HEK293 (cell line): ENCODE measurements at regions not wholly inside any gene's neighbourhood (a gene's known extent, or its start where the extent isn't known, plus 50 kb on each side); places are given as distances from the start of the nearest gene placed in this dataset.

Experiments
- CTCF ChIA-PET: fragments of 350-600 bp; formaldehyde crosslinking; extraction: SDS; loops from one replicate; lab custom pipeline; 2021; ENCODE audit warnings: antibody characterized with exemption; lab: Yijun Ruan, JAX
- POLR2A ChIA-PET: fragments of 300-600 bp; formaldehyde crosslinking; extraction: SDS; loops from one replicate; lab custom pipeline; 2020; ENCODE audit warnings: antibody characterized with exemption, inconsistent platforms; lab: Yijun Ruan, JAX
- H3K27ac ChIP-seq: fragments of 200-500 bp; sonication (Bioruptor generic); 2 replicates; pipeline ENCODE4 v1.5.1; 2014; ENCODE audit warnings: low read depth, low read length, control low read depth, inconsistent platforms; ENCODE audit errors: extremely low read depth
- H3K36me3 ChIP-seq, 2 experiments: fragments of 200-500 bp in 1 of 2; sonication (Bioruptor generic) in 1 of 2; 1 replicate in 1 of 2; 2 replicates in 1 of 2; pipeline ENCODE4 v1.5.1; 2014 to 2017; ENCODE audit warnings: inconsistent platforms in 2 of 2, low read length in 2 of 2; ENCODE audit not compliant: control insufficient read depth in 2 of 2, insufficient read depth in 1 of 2
- H3K4me1 ChIP-seq: fragments of 200-500 bp; sonication (Bioruptor generic); 2 replicates; pipeline ENCODE4 v1.5.1; 2014; ENCODE audit warnings: mild to moderate bottlenecking, low read length, inconsistent platforms; ENCODE audit not compliant: control insufficient read depth, insufficient read depth
- H3K4me3 ChIP-seq: 2 replicates; pipeline ENCODE4 v1.5.1; 2011; ENCODE audit warnings: low read depth, mild to moderate bottlenecking, control low read depth, low read length, moderate library complexity
- H3K9me3 ChIP-seq: fragments of 200-500 bp; sonication (Bioruptor generic); 2 replicates; pipeline ENCODE4 v1.5.1; 2014; ENCODE audit warnings: low read depth, low read length, inconsistent platforms; ENCODE audit not compliant: control insufficient read depth, insufficient read depth
- FEZF1 ChIP-seq: fragments of 450-650 bp; formaldehyde crosslinking; IDR thresholded peaks from 2 replicates; pipeline ENCODE4 v1.5.1; 2016; ENCODE audit warnings: missing biosample characterization, missing genetic modification characterization
- GLI4 ChIP-seq: fragments of 450-650 bp; formaldehyde crosslinking; IDR thresholded peaks from 2 replicates; pipeline ENCODE4 v1.5.1; 2016; ENCODE audit warnings: missing biosample characterization, missing genetic modification characterization
- SP7 ChIP-seq: fragments of 450-650 bp; formaldehyde crosslinking; IDR thresholded peaks from 2 replicates; pipeline ENCODE4 v1.5.1; 2016; ENCODE audit warnings: missing biosample characterization, missing genetic modification characterization
- ZBTB10 ChIP-seq: fragments of 450-650 bp; formaldehyde crosslinking; IDR thresholded peaks from 2 replicates; pipeline ENCODE4 v1.5.1; 2016; ENCODE audit warnings: missing biosample characterization, missing genetic modification characterization
- ZBTB6 ChIP-seq: fragments of 450-650 bp; formaldehyde crosslinking; IDR thresholded peaks from 2 replicates; pipeline ENCODE4 v1.5.1; 2017; ENCODE audit warnings: missing biosample characterization, missing genetic modification characterization
- ZNF19 ChIP-seq: fragments of 450-650 bp; formaldehyde crosslinking; IDR thresholded peaks from 2 replicates; pipeline ENCODE4; 2016; ENCODE audit warnings: missing biosample characterization, missing genetic modification characterization, low read depth
- ZNF292 ChIP-seq: fragments of 450-650 bp; formaldehyde crosslinking; IDR thresholded peaks from 2 replicates; pipeline ENCODE4 v1.5.1; 2016; ENCODE audit warnings: low read depth, missing biosample characterization, missing genetic modification characterization, borderline replicate concordance
- ZNF37A ChIP-seq: fragments of 450-650 bp; IDR thresholded peaks from 2 replicates; pipeline ENCODE4 v1.5.1; 2018; ENCODE audit warnings: missing biosample characterization, missing genetic modification characterization
- ZNF530 ChIP-seq: fragments of 450-650 bp; formaldehyde crosslinking; IDR thresholded peaks from 2 replicates; pipeline ENCODE4 v1.5.1; 2016; ENCODE audit warnings: low read depth, missing biosample characterization, missing genetic modification characterization
- ZNF596 ChIP-seq: fragments of 450-650 bp; IDR thresholded peaks from 2 replicates; pipeline ENCODE4 v1.5.0; 2018; ENCODE audit warnings: missing biosample characterization, mild to moderate bottlenecking, missing genetic modification characterization, moderate library complexity
- ZNF621 ChIP-seq: fragments of 450-650 bp; formaldehyde crosslinking; IDR thresholded peaks from 2 replicates; pipeline ENCODE4 v1.5.1; 2017; ENCODE audit warnings: missing biosample characterization, missing genetic modification characterization
- ZNF623 ChIP-seq: fragments of 450-650 bp; formaldehyde crosslinking; IDR thresholded peaks from 2 replicates; pipeline ENCODE4 v1.5.1; 2016; ENCODE audit warnings: missing biosample characterization, missing genetic modification characterization
- ZNF626 ChIP-seq: fragments of 450-650 bp; sonication (Bioruptor Pico); formaldehyde crosslinking; IDR thresholded peaks from 2 replicates; pipeline ENCODE4 v1.5.1; 2018; ENCODE audit warnings: missing biosample characterization, missing genetic modification characterization, inconsistent platforms
- ZNF629 ChIP-seq: fragments of 450-650 bp; formaldehyde crosslinking; IDR thresholded peaks from 2 replicates; pipeline ENCODE4 v1.5.1; 2017; ENCODE audit warnings: missing biosample characterization, missing genetic modification characterization
- ZNF76 ChIP-seq: fragments of 450-650 bp; formaldehyde crosslinking; IDR thresholded peaks from 2 replicates; pipeline ENCODE4; 2016; ENCODE audit warnings: low read depth, missing biosample characterization, missing genetic modification characterization, borderline replicate concordance
- TF ChIP-seq, protein P1 (sequence below): fragments of 450-650 bp; formaldehyde crosslinking; IDR thresholded peaks from 2 replicates; pipeline ENCODE4 v1.5.1; 2016; ENCODE audit warnings: missing biosample characterization, missing genetic modification characterization

- TF ChIP-seq ZNF19 (tag by site-specific recombination) = no peak
- no peak for TF ChIP-seq ZNF596 (tag by site-specific recombination)
- TF ChIP-seq ZNF621 (tag by site-specific recombination) = no peak
- no peak for TF ChIP-seq ZNF530 (tag by site-specific recombination)
- TF ChIP-seq ZBTB6 = no peak
- no peak for TF ChIP-seq ZNF629
- TF ChIP-seq, all 188 proteins: peak for 0
These were observed 270.7 kb upstream of the SOX9 start (continued) for GRCh38 chr17:71849783-71850768.

- POLR2A ChIA-PET = no interaction called here
- CTCF ChIA-PET = interaction anchor here (0.6 kb wide), 2 partner anchors 9 to 1447 kb away, joined by 4 read pairs; no protein-coding TSS in a partner anchor
- Histone ChIP-seq H3K4me1 (no peaks in the 10 kb centered on the region), H3K4me3 (no peak overlapping the region), H3K9me3 (no peaks in the 10 kb centered on the region), H3K27ac (no peak overlapping the region), H3K36me3 (no peaks in the 10 kb centered on the region)
- TF ChIP-seq ZBTB10 (tag by site-specific recombination) (no peak), ZNF37A (tag by site-specific recombination) (no peak), ZNF76 (no peak), SP7 (tag by site-specific recombination) (no peak), ZNF623 (tag by site-specific recombination) (no peak), FEZF1 (tag by site-specific recombination) (no peak), ZNF292 (tag by site-specific recombination) (no peak), ZNF626 (no peak)
- TF ChIP-seq, protein P1, sequence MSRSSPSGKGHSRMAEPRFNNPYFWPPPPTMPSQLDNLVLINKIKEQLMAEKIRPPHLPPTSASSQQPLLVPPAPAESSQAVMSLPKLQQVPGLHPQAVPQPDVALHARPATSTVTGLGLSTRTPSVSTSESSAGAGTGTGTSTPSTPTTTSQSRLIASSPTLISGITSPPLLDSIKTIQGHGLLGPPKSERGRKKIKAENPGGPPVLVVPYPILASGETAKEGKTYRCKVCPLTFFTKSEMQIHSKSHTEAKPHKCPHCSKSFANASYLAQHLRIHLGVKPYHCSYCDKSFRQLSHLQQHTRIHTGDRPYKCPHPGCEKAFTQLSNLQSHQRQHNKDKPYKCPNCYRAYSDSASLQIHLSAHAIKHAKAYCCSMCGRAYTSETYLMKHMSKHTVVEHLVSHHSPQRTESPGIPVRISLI = no peak
These were observed 270.0 kb upstream of the SOX9 start for GRCh38 chr17:71850812-71851211.

DNA sequence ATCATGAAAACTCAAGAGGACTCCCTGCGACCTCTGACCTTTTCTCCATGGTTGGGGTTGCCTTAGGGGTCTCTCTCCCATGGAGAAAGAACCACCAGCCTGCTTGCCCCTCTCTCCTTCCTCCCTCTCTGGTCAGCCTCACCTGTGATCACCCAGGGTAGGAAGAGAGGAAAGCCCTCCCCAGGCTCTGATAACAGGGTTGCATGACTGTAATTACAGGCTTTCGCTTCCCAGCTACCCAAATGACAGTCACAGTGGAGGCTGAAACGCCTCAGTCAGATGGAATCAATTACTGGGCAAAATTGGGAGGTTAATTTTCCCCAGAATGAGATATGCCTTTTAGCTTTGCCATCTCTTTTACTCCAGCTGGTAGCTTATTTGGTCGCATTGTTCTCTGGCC lies 265.8 kb upstream of the SOX9 start:
- Histone ChIP-seq H3K9me3 (no peaks in the 10 kb centered on the region), H3K4me1 (no peaks in the 10 kb centered on the region), H3K4me3 (no peak overlapping the region), H3K27ac (no peak overlapping the region), H3K36me3 (no peaks in the 10 kb centered on the region)
- ChIA-PET CTCF (interaction anchor here (1.2 kb wide), 1 partner anchor 21 kb away, joined by 3 read pairs; no protein-coding TSS in a partner anchor), POLR2A (no interaction called here)
- TF ChIP-seq SP7 (tag by site-specific recombination) (peak; percentile 98), GLI4 (tag by site-specific recombination) (no peak)
